ENCODE measurements at regions not wholly inside any gene's neighbourhood (a gene's known extent, or its start where the extent isn't known, plus 50 kb on each side); places are given as distances from the start of the nearest gene placed in this dataset.
"Not testable (repeated sequence)": the region's sequence is repeated elsewhere in the genome, so short reads cannot be mapped to it uniquely, and the experiment has no call there.

DNA sequence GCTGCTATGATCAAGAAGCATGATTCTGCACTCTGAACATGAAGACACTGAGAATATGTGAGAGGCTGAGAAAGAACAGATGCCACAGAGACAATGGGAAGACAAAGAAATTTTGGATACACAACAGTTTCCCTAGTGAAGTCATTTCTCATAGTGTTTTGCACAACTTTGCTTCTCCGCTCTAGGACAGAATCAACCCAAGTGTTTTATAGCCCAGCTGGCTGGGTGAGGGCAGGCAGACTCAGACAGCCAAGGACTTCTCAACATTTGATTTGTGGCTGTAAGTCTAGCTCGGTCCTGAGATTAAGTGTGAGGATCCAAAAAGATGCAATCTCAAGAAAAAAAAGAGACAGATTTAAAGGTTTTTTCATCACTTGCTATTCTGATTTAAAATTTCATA lies 536.5 kb upstream of the CRIM1 start:
- TF ChIP-seq, protein P1, sequence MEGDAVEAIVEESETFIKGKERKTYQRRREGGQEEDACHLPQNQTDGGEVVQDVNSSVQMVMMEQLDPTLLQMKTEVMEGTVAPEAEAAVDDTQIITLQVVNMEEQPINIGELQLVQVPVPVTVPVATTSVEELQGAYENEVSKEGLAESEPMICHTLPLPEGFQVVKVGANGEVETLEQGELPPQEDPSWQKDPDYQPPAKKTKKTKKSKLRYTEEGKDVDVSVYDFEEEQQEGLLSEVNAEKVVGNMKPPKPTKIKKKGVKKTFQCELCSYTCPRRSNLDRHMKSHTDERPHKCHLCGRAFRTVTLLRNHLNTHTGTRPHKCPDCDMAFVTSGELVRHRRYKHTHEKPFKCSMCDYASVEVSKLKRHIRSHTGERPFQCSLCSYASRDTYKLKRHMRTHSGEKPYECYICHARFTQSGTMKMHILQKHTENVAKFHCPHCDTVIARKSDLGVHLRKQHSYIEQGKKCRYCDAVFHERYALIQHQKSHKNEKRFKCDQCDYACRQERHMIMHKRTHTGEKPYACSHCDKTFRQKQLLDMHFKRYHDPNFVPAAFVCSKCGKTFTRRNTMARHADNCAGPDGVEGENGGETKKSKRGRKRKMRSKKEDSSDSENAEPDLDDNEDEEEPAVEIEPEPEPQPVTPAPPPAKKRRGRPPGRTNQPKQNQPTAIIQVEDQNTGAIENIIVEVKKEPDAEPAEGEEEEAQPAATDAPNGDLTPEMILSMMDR (conservative IDR thresholded peaks at IDR 0.05; ENCODE audit: low read length): no peak
- no peak overlapping the region for H3K4me3 ChIP-seq (ENCODE audit: low read length)

DNA sequence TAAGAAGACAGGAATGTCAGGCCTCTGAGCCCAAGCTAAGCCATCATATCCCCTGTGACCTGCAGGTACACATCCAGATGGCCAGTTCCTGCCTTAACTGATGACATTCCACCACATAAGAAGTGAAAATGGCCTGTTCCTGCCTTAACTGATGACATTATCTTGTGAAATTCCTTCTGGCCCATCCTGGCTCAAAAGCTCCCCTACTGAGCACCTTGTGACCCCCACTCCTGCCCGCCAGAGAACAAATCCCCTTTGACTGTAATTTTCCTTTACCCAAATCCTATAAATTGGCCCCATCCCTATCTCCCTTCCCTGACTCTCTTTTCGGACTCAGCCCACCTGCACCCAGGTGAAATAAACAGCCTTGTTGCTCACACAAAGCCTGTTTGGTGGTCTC lies 537.2 kb upstream of the CRIM1 start:
- DNase-seq (ENCODE audit: low read depth); H3K4me3 ChIP-seq (ENCODE audit: low read length): not testable (repeated sequence)

More for the DNA sequence above, 536.5 kb upstream of the CRIM1 start:
- no peak for DNase-seq (ENCODE audit: low read depth)

DNA sequence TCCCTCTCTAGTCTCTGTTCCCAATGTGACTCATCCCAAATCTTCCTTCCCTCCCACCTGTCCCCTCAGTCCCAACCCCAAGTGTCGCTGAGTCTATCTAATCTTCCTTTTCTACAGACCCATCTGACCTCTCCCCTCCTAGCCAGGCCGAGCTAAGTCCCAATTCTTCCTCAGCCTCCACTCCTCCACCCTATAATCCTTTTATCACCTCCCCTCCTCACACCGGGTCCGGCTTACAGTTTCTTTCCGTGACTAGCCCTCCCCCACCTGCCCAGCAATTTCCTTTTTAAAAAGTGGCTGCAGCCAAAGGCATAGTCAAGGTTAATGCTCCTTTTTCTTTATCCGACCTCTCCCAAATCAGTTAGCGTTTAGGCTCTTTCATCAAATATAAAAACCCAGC lies 541.0 kb upstream of the CRIM1 start:
- DNase-seq (ENCODE audit: low read depth); H3K4me3 ChIP-seq (ENCODE audit: low read length): not testable (repeated sequence)

DNA sequence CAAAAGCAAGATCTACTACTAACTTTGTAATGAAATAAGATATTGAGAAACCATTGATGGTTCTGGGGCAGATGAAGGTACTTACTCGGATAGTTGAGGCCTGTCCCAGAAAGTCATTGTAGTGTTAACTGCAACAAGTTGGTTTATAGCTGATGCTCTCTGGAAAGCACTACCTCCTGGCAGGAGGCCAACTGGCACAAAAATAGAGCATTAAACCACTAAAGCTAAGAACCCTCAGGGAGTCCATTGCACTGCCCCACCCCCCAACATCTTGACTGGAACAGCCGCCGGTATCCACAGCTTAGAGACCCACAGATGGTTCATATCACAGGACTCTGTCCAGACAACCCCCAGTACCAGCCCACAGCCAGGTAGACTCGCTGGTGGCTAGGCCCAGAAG lies 552.5 kb upstream of the CRIM1 start:
- H3K4me3 ChIP-seq (ENCODE audit: low read length): no peak overlapping the region
- TF ChIP-seq, protein P1 (conservative IDR thresholded peaks at IDR 0.05; ENCODE audit: low read length): no peak
- no peak for DNase-seq (ENCODE audit: low read depth)

DNA sequence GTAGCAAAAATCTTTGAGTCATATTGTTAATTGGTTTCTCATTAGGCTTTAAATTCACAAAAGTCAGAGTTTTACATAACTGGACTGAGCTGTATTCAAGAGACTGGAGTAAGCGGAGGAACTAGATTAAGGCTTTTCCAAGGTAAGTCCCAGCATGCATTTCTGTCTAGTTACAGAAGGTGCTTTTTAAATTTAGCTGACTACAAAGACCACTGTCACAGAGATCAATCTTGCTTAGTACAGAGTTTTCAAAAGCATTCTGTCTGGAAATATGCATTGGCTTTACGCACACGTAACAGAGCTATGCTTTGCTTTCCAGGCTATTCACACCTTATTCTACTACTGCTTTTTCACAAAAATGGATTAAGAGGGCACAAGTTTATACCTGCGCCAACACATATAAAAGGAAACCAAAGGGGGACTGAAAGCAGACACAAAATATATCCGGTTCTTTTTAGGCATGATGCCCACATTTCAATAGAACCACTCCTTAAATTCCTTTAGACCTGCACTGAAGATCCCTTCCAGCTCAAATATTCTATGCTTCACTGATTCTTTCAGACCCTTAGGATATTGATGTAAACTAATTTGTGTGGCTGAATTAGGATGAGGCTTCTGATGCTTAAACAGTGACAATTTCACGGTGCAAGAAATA lies 560.7 kb upstream of the CRIM1 start:
- H3K4me3 ChIP-seq (ENCODE audit: low read length): no peak overlapping the region
- DNase-seq (ENCODE audit: low read depth): no peak
- TF ChIP-seq, protein P1 (conservative IDR thresholded peaks at IDR 0.05; ENCODE audit: low read length): no peak

DNA sequence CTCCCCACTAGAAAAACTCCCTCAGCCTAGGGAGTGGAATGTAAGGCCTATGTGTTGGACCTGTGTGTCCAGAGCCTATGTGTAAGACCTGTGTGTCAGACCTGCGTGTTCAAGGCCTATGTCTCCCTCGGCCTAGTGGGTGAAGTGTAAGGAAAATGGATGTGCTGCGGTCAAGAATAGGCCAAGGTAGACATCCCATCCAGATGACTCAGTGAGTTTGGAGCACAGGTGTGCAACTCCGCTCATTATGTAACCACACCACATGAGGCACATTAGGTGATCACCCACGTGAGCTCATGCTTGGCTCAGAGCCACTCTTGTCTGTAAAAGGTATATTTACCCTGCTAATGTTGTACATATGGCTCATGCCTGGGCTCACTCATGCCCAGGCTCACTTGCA lies 565.3 kb upstream of the CRIM1 start:
- H3K4me3 ChIP-seq (ENCODE audit: low read length): no peak overlapping the region
- DNase-seq (ENCODE audit: low read depth): no peak
- TF ChIP-seq, protein P1 (conservative IDR thresholded peaks at IDR 0.05; ENCODE audit: low read length): no peak

DNA sequence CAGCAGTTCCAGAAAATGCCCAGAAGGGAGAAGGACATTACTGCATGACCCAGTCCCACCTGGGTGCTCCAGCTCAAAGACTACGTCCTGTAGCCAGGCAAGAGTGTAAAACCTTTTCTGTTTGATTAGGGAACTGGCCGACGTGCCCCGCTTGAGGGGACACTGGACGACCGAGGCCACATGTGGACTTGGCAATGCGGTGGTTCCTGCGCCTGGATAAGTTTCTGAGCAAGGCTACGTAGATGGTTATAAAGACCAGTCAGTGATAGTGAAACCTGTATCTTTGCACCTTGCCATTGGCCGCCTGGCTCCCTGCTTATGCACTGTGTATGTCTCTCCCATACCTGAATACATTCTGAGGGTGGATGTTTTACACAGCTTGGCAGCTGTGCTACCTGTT lies 567.0 kb upstream of the CRIM1 start:
- DNase-seq (ENCODE audit: low read depth): no peak
- H3K4me3 ChIP-seq (ENCODE audit: low read length): no peak overlapping the region
- TF ChIP-seq, protein P1 (conservative IDR thresholded peaks at IDR 0.05; ENCODE audit: low read length): no peak

DNA sequence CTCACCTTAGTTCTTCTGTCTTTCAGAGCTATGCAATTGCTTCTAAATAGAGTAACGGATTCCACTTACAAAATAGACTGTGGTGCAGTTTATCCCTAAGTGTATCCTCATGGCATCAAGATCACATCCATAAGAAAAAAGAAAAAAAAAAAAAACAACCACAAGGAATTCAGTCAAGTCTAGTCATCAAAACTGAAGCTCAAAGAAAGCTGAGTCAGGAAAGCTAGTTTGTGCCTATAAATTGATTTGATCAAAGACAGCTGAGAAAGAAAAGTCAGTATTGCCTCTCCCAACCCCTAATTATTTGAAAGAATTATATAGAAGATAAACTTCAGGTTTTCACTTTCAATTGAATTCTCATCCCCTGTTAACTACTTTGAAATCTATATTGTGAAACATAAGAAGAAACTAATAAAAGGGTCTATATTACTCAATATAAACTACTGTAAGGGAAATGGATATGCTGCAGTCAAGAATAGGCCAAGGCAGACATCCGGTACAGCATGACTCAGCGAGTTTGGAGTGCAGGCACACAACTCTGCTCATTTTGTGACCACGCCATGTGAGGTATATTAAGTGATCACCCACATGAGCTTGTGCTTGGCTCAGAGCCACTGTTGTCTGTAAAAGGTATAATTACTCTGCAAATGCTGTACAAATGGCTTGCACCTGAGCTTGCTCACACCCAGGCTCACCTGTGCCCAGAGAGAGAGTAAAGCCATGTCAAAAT lies 568.1 kb upstream of the CRIM1 start:
- TF ChIP-seq, protein P1 (conservative IDR thresholded peaks at IDR 0.05; ENCODE audit: low read length): no peak
- DNase-seq (ENCODE audit: low read depth): no peak
- no peak overlapping the region for H3K4me3 ChIP-seq (ENCODE audit: low read length)

Data from AG10803 (cell line).